ENCODE measurements at regions not wholly inside any gene's neighbourhood (a gene's known extent, or its start where the extent isn't known, plus 50 kb on each side); places are given as distances from the start of the nearest gene placed in this dataset.

GRCh38 chr1:67552336-67552759, 122.1 kb upstream of the SERBP1 start:
- H4K20me1 ChIP-seq (replicated peaks in 1 of 2; ENCODE audit: control insufficient read depth in 1 of 2, insufficient read depth in 2 of 2, low read length in 2 of 2): no peaks in the 10 kb centered on the region
- H3K4ac ChIP-seq (replicated peaks; ENCODE audit: insufficient read length, low read depth, low read length): no peak overlapping the region
- H3K79me1 ChIP-seq (ENCODE audit: low read depth, low read length): no peaks in the 10 kb centered on the region
- no peaks in the 10 kb centered on the region for H3K9me3 ChIP-seq (ENCODE audit: insufficient read depth in 2 of 2, low read depth in 1 of 2, low read length in 1 of 2)
- peak overlapping the region; percentile 51; the same call in 1 of the 2 replicates for H2AFZ ChIP-seq (ENCODE audit: low read length)
- H3K36me3 ChIP-seq (ENCODE audit: control insufficient read depth in 2 of 4, insufficient read depth in 4 of 4, low read length in 3 of 4): no peaks in the 10 kb centered on the region
- POLR2A ChIA-PET (ENCODE audit: partially characterized antibody): no interaction called here
- H2BK12ac ChIP-seq (ENCODE audit: low read depth, low read length): no peak overlapping the region
- DNase-seq (ENCODE audit: low read depth in 1 of 2, low spot score in 2 of 2): no peak
- peaks cover 0 to 4% (median 1%) of the 10 kb centered on the region in 4 experiments; a peak in 1 of 7 replicates for H3K4me1 ChIP-seq (replicated peaks in 1 of 4; ENCODE audit: control insufficient read depth in 3 of 4, insufficient read depth in 4 of 4, low read length in 3 of 4)
- CTCF ChIA-PET (ENCODE audit: partially characterized antibody): interaction anchor here (0.6 to 12.6 kb wide), 17 partner anchors 9 to 505 kb away, joined by 3 to 214 read pairs (median 3); no protein-coding TSS in a partner anchor
- no peak overlapping the region for H3K27ac ChIP-seq (ENCODE audit: low read depth, low read length)
- no peak overlapping the region for H3K56ac ChIP-seq (replicated peaks; ENCODE audit: insufficient read length, low read depth, low read length)
- no peak overlapping the region for H3K18ac ChIP-seq (ENCODE audit: extremely low read depth, low read length)
- 64% methylated on average over 3 of the region's 3 CpGs; no CpG with 5 or more reads in 1 of the 2 experiments for WGBS, 2 experiments (ENCODE audit: extremely low coverage in 1 of 2, insufficient coverage in 1 of 2, insufficient read length in 1 of 2, insufficient replicate concordance in 2 of 2, low coverage in 1 of 2, low lambda C conversion rate in 2 of 2, missing lambda C conversion rate in 1 of 2)
- no peak overlapping the region for H3K23ac ChIP-seq (ENCODE audit: insufficient read length)
- no peaks in the 10 kb centered on the region for H3K79me2 ChIP-seq (ENCODE audit: control insufficient read depth in 1 of 2, insufficient read depth in 2 of 2, low read length in 2 of 2)
- no peaks in the 10 kb centered on the region for H3K27me3 ChIP-seq (replicated peaks in 1 of 4; ENCODE audit: control insufficient read depth in 3 of 4, extremely low read depth in 1 of 4, insufficient read depth in 3 of 4, low read length in 3 of 4)
- H3K4me3 ChIP-seq (ENCODE audit: extremely low read depth in 1 of 4, insufficient read depth in 2 of 4, low read depth in 3 of 4, low read length in 4 of 4): no peak overlapping the region
- H4K5ac ChIP-seq (ENCODE audit: insufficient read length, low read depth, low read length): no peak overlapping the region
- no peak overlapping the region for H3K9ac ChIP-seq (replicated peaks in 1 of 4; ENCODE audit: extremely low read depth in 1 of 4, low read depth in 3 of 4, low read length in 3 of 4)
- H4K8ac ChIP-seq (ENCODE audit: extremely low read depth, insufficient read depth, low read length): no peak overlapping the region
- H3K14ac ChIP-seq (ENCODE audit: insufficient read length): no peak overlapping the region
- no peak overlapping the region for H3K4me2 ChIP-seq (ENCODE audit: insufficient read depth in 1 of 2, low read depth in 2 of 2, low read length in 2 of 2)
- no peak overlapping the region for H2BK15ac ChIP-seq (ENCODE audit: low read length)
- H2BK5ac ChIP-seq (ENCODE audit: low read depth, low read length): no peak overlapping the region
- H3K23me2 ChIP-seq (ENCODE audit: low read depth, low read length): no peaks in the 10 kb centered on the region
- no peak overlapping the region for H2BK120ac ChIP-seq (replicated peaks; ENCODE audit: low read depth, low read length)
- H4K91ac ChIP-seq (replicated peaks; ENCODE audit: insufficient read length, low read length): no peak overlapping the region
- H2BK20ac ChIP-seq (ENCODE audit: low read length): no peak overlapping the region
- FAIRE-seq: no peak
- no peak overlapping the region for H2AK5ac ChIP-seq (ENCODE audit: low read depth, low read length)
- TF ChIP-seq TEAD4 (IDR thresholded peaks at IDR 0.05; ENCODE audit: low read depth, low read length) (no peak), BACH1 (IDR thresholded peaks at IDR 0.05; ENCODE audit: low read length) (0 out of 2 replicates have a peak, but pooled peaks have one; percentile 39), PHF8 (conservative IDR thresholded peaks at IDR 0.05; ENCODE audit: low read depth, low read length) (no peak), MAFK (IDR thresholded peaks at IDR 0.05; ENCODE audit: low read depth, low read length) (no peak), RAD21 (IDR thresholded peaks at IDR 0.05 in 1 of 2, conservative IDR thresholded peaks at IDR 0.05 in 1 of 2; ENCODE audit: low read depth in 2 of 2, low read length in 2 of 2) (peak; percentile 27 to 28; a peak in 2 of 4 replicates), USF2 (IDR thresholded peaks at IDR 0.05; ENCODE audit: low read length) (peak; percentile 38; the same call in 1 of the 2 replicates), NANOG (IDR thresholded peaks at IDR 0.05; ENCODE audit: insufficient read depth, low read depth, low read length, poor library complexity, severe bottlenecking) (no peak), MAX (IDR thresholded peaks at IDR 0.05) (peak; percentile 78), BRCA1 (IDR thresholded peaks at IDR 0.05; ENCODE audit: low read depth, low read length) (no peak), POLR2A (IDR thresholded peaks at IDR 0.05; ENCODE audit: control extremely low read depth in 1 of 2, low read depth in 2 of 2, low read length in 2 of 2) (no peak), JUN (IDR thresholded peaks at IDR 0.05; ENCODE audit: low read depth, low read length) (no peak), CHD2 (IDR thresholded peaks at IDR 0.05; ENCODE audit: low read length) (no peak)

Measured in H1 (cell line).